ENCODE measurements at regions not wholly inside any gene's neighbourhood (a gene's known extent, or its start where the extent isn't known, plus 50 kb on each side); places are given as distances from the start of the nearest gene placed in this dataset.

GRCh38 chr17:34098699-34099098, 156.4 kb upstream of the CCL2 start:
- no peak for DNase-seq (ENCODE audit: low read depth in 4 of 4, low spot score in 2 of 4)

DNA sequence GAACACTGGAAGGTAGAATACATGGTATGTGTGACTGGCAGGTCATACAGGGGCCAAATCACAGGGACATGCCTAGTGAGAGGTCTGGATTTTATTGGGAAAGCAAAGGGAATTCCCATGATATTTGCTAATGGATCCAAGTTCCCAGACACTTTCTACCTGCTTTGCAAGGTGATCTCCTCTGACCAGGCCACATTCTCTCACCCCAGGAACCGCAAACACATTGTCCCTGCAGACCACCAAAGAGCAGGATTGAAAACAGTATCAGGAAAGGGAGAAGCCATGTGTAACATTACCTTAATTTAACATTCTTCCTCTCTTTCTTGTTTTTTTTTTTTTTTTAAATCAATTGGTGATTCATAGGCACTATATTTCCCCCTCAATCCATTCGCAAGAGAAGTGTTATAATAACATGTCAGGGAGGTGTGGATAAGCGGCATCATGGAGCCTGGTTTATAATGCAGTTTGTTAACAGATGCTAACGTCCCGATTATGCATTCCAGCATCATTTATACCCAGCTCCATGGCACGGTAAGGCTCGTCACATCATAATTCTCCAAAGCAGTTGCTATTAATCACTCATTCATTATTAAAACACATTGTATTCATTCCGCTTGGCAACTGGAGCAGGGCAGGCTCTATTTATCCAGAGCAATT, 155.1 kb upstream of the CCL2 start:
- no peak for DNase-seq (ENCODE audit: low read depth in 4 of 4, low spot score in 2 of 4)

- no peak for DNase-seq (ENCODE audit: low read depth in 4 of 4, low spot score in 2 of 4)
Measured at GRCh38 chr17:34107019-34107418, 148.1 kb upstream of the CCL2 start.

GRCh38 chr17:34110315-34110714, 144.8 kb upstream of the CCL2 start:
- DNase-seq (ENCODE audit: low read depth in 4 of 4, low spot score in 2 of 4): no peak

DNA sequence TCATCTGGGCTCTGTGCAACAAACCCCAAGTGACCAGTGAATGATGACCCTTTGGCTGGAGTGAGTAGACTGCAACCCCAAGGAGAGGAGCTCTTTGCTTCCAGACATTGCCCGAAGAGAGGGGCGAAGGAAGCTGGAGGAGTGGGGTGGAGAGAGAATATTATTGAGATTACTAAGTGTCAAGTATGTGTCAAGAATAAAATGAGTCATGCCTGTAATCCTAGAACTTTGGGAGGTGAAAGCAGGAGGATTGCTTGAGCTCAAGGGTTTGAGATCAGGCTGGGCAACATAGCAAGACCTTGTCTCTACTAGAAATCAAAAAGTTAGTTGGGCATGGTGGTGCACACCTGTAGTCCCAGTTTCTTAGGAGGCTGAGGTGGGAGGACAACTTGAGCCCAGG, 142.0 kb upstream of the CCL2 start:
- DNase-seq (ENCODE audit: low read depth in 4 of 4, low spot score in 2 of 4): no peak

DNA sequence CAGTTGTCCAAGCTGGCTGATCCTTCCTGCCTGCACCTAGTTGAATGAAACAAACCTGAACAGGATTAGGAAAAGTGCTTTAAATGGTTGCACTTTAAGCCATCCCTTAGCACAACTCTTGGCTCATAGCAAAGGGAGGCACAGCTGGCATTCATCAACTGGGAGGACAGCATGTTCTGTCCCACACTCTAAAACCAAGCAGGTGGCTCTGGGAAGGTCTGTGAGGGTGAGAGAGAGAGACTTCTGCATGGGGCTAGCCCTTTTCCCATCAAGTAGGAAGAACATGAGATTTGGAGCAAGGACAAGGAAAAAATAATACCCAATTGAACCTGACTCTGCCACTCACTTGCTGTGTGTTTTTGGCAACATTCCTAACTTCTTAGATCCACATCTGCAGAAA, 140.9 kb upstream of the CCL2 start:
- no peak for DNase-seq (ENCODE audit: low read depth in 4 of 4, low spot score in 2 of 4)

DNA sequence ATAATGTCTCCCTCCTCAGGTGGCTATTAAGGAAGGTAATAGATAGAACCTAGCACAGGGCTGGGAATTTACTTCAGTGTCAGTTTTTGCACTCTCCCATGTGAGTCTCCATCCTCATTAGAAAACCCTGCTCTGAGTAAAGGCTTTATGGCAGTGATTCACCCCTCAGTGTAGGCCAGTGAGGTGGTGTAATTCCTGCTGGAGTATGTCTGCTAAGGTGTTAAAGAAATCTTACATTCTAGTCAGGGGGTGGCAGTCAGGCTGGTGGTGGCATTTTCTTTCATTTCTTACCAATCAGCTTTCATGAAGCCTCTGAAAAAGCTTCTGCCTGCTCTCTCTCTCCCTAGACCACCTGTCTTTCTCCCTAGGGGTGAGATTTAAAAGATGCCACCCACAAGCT, 138.8 kb upstream of the CCL2 start:
- no peak for DNase-seq (ENCODE audit: low read depth in 4 of 4, low spot score in 2 of 4)

DNA sequence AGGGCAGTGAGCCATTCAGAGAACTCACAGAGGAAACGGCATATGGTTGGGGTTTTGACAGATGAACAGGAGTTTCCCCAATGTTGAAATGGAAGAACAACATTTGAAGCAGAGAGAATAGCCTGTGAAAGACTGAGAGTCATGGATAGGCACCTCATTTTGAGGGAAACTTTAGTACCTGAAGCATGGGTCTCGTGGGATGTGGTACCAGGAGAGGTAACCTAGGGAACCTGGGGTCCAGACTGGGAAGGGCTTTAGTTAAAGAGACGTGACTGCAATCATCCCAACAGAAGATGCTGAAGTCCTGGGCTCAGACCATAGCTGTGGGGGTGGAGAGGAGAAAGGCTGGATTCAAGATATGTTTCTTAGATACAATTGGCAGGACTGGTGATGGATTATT, 137.8 kb upstream of the CCL2 start:
- DNase-seq (ENCODE audit: low read depth in 4 of 4, low spot score in 2 of 4): no peak

DNA sequence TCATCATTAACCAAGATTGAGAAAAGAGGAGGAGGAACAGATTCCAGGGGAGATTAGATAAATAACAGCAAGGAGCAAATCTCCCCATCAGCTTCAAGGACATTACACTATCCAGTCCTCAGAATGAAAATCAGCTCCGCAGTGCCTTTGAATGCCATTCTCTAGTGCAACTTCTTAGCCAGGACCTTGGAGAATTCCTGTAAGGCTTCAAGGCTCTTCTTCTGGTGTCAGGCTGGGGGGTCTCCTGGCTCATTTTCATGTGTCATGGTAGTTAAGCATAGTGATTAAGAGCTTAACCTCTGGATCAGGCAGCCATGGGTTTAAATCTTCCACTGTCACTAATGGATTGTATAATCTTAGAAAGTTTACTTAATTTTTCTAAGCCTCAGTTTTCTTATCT, 137.3 kb upstream of the CCL2 start:
- DNase-seq (ENCODE audit: low read depth in 4 of 4, low spot score in 2 of 4): no peak

DNA sequence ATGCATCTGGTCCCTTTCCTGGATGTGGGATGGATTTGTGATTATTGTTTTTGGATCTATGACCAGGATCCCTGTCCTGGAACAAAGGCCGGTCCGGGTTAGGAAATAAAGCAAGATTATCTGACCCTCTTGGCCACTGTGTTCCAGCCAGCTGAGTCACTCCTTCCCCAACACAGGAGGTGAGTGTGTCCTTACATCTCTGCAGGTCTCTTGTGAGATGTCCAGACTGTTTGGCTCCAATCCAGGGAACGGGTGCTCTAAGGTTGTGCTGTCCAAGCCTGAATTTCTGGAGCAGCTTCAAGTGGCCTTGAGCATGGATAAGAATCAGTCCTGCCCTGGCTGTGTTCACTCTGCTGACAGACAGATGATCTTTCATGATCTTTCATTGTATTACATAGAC, 136.5 kb upstream of the CCL2 start:
- no peak for DNase-seq (ENCODE audit: low read depth in 4 of 4, low spot score in 2 of 4)

DNA sequence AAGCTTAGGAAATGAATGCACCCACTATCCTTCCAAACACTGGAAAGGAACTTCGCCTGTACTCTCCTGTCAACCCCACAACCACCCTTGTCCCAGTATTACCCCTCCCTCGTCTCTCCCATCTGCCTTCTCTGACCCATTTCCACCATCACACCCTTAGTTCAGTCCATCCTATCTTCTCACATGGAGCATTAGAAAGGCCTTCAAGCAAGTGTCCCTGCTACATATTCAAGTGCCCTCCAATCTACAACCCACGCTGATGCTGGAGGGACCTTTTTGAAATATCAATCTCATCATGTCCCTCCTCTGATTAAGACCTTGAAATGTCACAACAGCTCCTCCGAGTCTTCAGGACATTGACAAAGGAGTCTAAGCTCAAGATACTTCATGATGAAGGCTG, 133.8 kb upstream of the CCL2 start:
- DNase-seq (ENCODE audit: low read depth in 4 of 4, low spot score in 2 of 4): no peak

DNA sequence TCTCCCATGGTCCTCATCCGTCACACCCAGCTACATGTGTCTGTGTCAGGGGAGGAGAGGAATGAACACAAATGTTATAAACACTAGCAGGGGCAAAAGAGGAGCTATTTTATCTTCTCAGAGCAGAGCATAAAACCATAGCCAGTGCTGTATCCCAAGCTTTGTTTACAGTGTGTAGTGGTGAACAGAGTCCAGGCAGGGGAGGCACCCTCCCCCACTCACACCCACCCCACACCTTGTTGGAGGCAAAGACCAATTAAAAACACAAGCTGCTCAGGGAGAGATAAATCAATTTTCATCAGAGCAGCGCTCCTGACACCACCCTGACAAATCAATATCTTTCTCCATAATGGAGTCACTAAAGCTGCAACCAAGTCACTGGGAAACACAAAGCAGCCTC, 132.6 kb upstream of the CCL2 start:
- DNase-seq (ENCODE audit: low read depth in 4 of 4, low spot score in 2 of 4): no peak

DNA sequence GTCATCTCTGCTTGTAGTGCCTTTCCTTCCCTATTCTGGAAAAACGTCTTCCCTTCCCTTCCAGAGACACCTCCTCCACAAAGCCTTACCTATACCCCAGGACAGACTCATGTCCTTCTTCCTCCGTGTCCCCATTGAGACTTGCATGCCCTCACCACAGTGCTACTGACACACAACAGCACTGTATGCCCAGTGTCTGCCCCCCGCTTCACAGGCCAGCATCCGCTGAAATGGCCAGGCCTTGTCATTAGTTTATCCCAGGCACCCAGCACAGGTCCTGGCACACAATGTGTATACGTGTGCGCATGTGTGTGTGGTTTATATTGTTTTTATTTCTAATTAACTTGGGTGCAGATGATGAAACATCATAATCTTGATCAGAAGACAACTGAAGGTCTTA, 130.1 kb upstream of the CCL2 start:
- DNase-seq (ENCODE audit: low read depth in 4 of 4, low spot score in 2 of 4): no peak

DNA sequence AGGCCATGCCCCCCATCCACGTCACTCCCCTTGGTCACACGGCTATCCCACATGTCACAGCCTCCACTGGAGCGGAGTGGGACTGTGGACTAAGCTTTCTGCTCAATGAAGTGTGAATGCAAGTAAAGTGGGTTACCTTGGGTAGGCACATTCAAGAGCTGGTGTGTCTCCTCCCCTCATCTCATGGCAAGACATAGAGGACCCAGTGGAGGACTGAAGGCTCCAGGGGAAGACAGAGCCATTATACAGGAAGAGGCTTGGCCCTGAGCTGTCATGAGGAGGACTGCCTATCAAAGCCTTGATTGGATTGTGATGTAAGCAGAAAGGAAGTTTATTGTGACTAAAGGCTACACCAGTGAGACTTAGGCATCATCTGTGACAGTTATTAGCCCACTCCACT, 129.2 kb upstream of the CCL2 start:
- no peak for DNase-seq (ENCODE audit: low read depth in 4 of 4, low spot score in 2 of 4)

DNA sequence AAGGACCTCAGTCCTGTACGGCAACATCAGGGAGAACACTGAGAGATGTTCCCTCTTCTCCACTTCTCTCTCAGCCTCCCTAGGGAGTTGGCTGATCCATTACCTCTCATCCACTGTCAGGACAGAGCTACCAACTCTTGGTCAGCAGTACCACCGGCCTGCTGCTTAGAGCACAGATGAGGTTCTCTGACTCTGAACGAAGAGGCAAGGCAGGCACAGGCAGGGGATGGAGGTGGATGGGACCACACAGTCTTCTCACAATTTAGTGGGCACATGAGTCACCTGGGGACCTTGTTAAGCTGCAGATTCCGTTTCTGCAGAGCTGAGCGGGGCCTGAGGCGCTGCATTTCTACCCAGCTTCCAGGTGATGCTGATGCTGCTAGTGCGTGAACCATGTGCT, 128.6 kb upstream of the CCL2 start:
- DNase-seq (ENCODE audit: low read depth in 4 of 4, low spot score in 2 of 4): no peak

- DNase-seq (ENCODE audit: low read depth in 4 of 4, low spot score in 2 of 4): no peak
Measured at GRCh38 chr17:34126965-34127364, 128.1 kb upstream of the CCL2 start.

DNA sequence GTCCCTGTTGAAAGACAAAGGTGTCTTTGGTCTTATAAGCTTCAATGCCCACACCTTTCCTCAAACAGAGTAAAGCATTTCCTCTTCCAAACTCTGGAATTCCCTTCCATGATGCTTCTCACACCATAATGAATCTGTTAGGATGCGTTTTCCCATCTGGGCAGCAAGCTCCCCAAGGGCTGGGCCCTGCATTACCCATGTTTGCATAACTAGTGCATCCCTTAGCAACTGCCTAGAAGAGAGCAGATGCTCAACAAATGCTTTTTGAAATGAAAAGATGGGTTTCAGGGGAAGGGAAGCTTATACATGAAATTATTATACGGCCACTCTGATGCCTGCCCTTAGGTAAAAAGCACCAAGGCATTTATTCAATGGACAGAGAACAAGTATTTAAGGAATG, 124.5 kb upstream of the CCL2 start:
- no peak for DNase-seq (ENCODE audit: low read depth in 4 of 4, low spot score in 2 of 4)

DNA sequence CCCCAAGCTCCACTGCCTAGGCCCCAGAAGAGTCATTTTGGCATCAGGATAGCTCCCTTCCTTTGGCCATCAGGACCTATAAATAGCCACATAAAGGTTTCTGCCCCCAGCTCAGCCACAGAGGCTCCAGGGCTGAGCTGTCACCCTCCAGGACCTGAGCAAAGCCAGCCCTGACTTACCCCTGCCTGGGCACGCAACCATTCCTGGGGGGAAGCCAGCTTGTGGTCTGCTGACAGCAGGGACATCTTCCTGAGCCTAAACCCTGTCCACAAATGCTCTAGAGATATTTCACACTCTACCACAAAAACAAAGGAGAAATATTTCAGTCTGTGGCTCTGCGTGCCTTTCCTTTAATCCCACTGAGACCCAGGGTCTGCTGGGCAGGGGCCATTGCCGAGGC, 123.7 kb upstream of the CCL2 start:
- no peak for DNase-seq (ENCODE audit: low read depth in 4 of 4, low spot score in 2 of 4)

- no peak for DNase-seq (ENCODE audit: low read depth in 4 of 4, low spot score in 2 of 4)
Measured at GRCh38 chr17:34133350-34133749, 121.7 kb upstream of the CCL2 start.

GRCh38 chr17:34135841-34136240, 119.2 kb upstream of the CCL2 start:
- no peak for DNase-seq (ENCODE audit: low read depth in 4 of 4, low spot score in 2 of 4)

DNA sequence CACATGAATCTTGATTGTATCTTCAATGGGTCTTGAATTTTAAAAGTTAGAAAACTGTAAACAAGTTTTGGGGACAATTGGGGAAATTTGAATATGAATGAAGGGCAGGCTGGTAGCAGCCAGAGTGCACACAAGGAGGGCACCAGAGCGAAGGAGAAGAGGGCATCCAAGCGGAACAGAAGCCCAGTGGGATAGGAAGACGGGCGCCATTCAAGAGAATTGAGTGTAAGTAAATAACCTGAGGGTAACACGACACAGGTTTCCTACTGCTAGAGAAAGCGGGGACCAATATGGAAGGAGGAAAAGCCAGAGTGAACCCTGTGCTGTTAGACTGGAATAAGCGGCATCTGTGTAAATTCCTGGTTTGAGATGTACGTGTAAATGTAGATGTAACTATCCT, 115.1 kb upstream of the CCL2 start:
- no peak for DNase-seq (ENCODE audit: low read depth in 4 of 4, low spot score in 2 of 4)

GRCh38 chr17:34141590-34141989, 113.5 kb upstream of the CCL2 start:
- no peak for DNase-seq (ENCODE audit: low read depth in 4 of 4, low spot score in 2 of 4)

- DNase-seq (ENCODE audit: low read depth in 4 of 4, low spot score in 2 of 4): no peak
Measured at GRCh38 chr17:34143430-34143829, 111.7 kb upstream of the CCL2 start.
